ENCODE measurements at regions not wholly inside any gene's neighbourhood (a gene's known extent, or its start where the extent isn't known, plus 50 kb on each side); places are given as distances from the start of the nearest gene placed in this dataset.

- no peak for TF ChIP-seq BHLHE40 (IDR thresholded peaks at IDR 0.05; ENCODE audit: borderline replicate concordance)
- no peak for TF ChIP-seq SP1 (IDR thresholded peaks at IDR 0.05)
- no peak for TF ChIP-seq ZNF384 (IDR thresholded peaks at IDR 0.05)
- no peak for TF ChIP-seq ARNT (IDR thresholded peaks at IDR 0.05)
Observed at GRCh38 chr5:97778451-97778850, 595.4 kb upstream of the RIOK2 start.
